ENCODE measurements at regions not wholly inside any gene's neighbourhood (a gene's known extent, or its start where the extent isn't known, plus 50 kb on each side); places are given as distances from the start of the nearest gene placed in this dataset.

GRCh38 chr14:85762526-85762925, 232.6 kb downstream of the FLRT2 start:
- no peak for TF ChIP-seq CTCF (IDR thresholded peaks at IDR 0.05)
- no peak for TF ChIP-seq POLR2A (IDR thresholded peaks at IDR 0.05)
- TF ChIP-seq POLR2AphosphoS5 (IDR thresholded peaks at IDR 0.05), result no peak

Measured in breast epithelium (tissue), 3 donors.